Muscle of leg (tissue), 3 donors: ENCODE measurements at regions not wholly inside any gene's neighbourhood (a gene's known extent, or its start where the extent isn't known, plus 50 kb on each side); places are given as distances from the start of the nearest gene placed in this dataset.

Experiments
- DNase-seq: peaks from one replicate; pipeline ENCODE4 v3.0.0; 2013
- H3K27ac ChIP-seq: one replicate; pipeline ENCODE4 v1.5.1; 2013; ENCODE audit warnings: mild to moderate bottlenecking, low read length, control low read depth
- H3K27me3 ChIP-seq: one replicate; pipeline ENCODE4 v1.6.1; 2013; ENCODE audit warnings: low read length; ENCODE audit not compliant: control insufficient read depth, insufficient read depth
- H3K36me3 ChIP-seq: one replicate; pipeline ENCODE4 v1.6.1; 2013; ENCODE audit warnings: low read length; ENCODE audit not compliant: control insufficient read depth, insufficient read depth
- H3K4me1 ChIP-seq: one replicate; pipeline ENCODE4 v1.6.1; 2013; ENCODE audit warnings: low read length; ENCODE audit not compliant: control insufficient read depth, insufficient read depth
- H3K4me3 ChIP-seq: one replicate; pipeline ENCODE4 v1.5.1; 2013; ENCODE audit warnings: low read length, control low read depth
- H3K9me3 ChIP-seq: replicated peaks from 2 replicates; pipeline ENCODE4 v1.6.1; 2013; ENCODE audit warnings: low read depth, low read length; ENCODE audit not compliant: control insufficient read depth
- WGBS: methylation state at CpG from one replicate; pipeline ENCODE4 v1.1.5; 2013; ENCODE audit warnings: missing lambda C conversion rate; ENCODE audit not compliant: insufficient coverage; 5-methylcytosine and 5-hydroxymethylcytosine counted together

DNA sequence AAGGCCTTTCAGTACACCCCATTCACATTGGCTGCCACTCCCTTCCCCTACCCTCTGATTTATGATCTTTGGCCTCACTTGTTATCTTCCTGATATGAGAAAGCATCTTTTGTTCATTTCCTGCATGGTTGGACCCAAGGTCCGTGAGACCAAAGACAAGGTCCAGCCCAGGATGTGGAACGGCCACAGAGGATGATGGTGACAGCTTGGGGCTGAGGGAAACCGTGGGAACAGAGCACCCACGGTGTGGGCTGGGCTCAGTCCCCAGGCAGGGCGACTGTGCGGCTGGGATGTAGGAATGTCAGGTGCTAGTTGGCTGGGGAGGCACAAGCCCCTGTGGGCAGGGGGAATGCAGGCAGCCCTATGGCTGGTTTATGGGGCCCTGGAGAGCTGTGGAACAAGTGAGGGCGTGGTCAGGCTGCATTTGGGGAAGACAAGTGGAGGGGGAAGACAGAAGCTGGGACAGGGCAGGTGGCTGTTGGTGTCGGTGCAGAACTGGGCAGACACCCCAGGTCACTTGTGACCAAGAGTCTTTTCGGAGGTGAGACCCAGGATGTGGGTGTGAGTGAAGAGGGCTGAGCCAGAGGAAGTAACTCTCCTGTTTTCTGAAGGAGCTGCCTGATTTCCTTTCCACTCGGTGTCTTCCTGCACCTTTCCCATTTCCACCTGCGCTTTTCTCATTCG lies 51.7 kb upstream of the IGFBP3 start:
- peaks cover 5% of the 10 kb centered on the region for H3K4me1 ChIP-seq
- no peak overlapping the region for H3K27ac ChIP-seq
- no peak overlapping the region for H3K4me3 ChIP-seq
- DNase-seq, result no peak
- peaks cover 2% of the 10 kb centered on the region for H3K27me3 ChIP-seq
- 87% methylated on average over 11 of the region's 12 CpGs for WGBS
- H3K36me3 ChIP-seq, result no peaks in the 10 kb centered on the region
- H3K9me3 ChIP-seq, result no peaks in the 10 kb centered on the region

DNA sequence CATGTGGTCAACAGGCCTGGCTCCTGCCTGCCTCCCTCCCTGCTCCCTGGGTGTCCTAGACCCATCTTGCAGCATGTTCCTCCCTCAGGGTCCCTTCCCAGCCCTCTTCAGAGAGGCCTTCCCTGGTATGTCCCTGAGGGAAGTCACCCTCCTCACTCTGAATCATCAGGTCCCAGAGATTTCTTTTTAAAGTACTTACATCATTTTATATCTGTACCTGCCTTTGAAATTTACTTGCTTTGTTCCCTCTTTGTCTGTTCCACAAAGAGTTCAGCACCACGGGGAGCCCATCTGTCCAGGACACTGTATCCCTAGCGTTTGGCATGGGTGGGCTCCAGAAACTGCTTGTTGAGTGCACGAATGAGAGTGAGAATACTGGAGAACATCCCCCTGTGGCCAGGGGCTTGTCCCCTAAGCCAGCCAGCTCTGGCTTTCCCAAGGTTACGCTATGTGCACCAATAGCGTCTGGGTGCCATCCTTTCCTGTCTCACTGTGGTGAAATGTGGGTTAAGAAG lies 50.6 kb upstream of the IGFBP3 start:
- no peaks in the 10 kb centered on the region for H3K9me3 ChIP-seq
- 94% methylated on average over 4 of the region's 5 CpGs for WGBS
- H3K27ac ChIP-seq, result no peak overlapping the region

DNA sequence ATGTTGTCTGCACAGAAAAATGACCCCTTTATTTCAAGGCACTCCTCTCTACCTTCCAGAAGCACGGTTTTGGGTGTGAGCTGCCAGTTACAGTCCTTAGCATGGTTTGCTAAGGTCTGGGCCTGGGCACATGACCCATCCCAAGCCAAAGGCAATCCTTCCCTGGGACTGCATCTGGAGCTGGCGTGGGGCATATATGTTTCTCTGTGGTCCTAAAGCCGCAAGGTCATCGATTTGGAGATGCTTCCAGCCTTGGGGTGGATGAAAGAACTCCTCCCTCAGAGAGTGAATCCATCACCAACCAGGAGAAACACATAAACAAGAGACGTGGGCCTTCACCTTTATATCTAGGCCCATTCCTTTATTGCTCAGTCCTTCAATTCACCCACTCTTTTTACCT lies 50.1 kb upstream of the IGFBP3 start:
- no peak for DNase-seq
- Histone ChIP-seq H3K27ac (no peak overlapping the region), H3K4me3 (no peak overlapping the region), H3K27me3 (peaks cover 2% of the 10 kb centered on the region), H3K4me1 (peaks cover 5% of the 10 kb centered on the region), H3K36me3 (no peaks in the 10 kb centered on the region), H3K9me3 (no peaks in the 10 kb centered on the region)
- WGBS, result 86% methylated on average over 2 of the region's 5 CpGs

More for the DNA sequence above, 50.6 kb upstream of the IGFBP3 start:
- peaks cover 2% of the 10 kb centered on the region for H3K27me3 ChIP-seq
- no peaks in the 10 kb centered on the region for H3K36me3 ChIP-seq
- peaks cover 5% of the 10 kb centered on the region for H3K4me1 ChIP-seq
- DNase-seq, result no peak
- H3K4me3 ChIP-seq, result no peak overlapping the region
